ENCODE measurements at regions not wholly inside any gene's neighbourhood (a gene's known extent, or its start where the extent isn't known, plus 50 kb on each side); places are given as distances from the start of the nearest gene placed in this dataset.

- no peak for TF ChIP-seq CTCF (IDR thresholded peaks at IDR 0.05; ENCODE audit: extremely low read depth, insufficient read depth, missing control alignments)
Observed at GRCh38 chr4:24240655-24241054, 343.7 kb downstream of the DHX15 start.

GRCh38 chr4:24237709-24238108 lies 346.6 kb downstream of the DHX15 start:
- TF ChIP-seq CTCF (IDR thresholded peaks at IDR 0.05; ENCODE audit: extremely low read depth, insufficient read depth, missing control alignments) = no peak
- in situ Hi-C loops (cut with MboI; ENCODE audit: low pct_unique_long_range_greater_than_20kb, low sequenced_read_pairs, unreplicated experiment) = no loop called here
- DNase-seq (ENCODE audit: low spot score) = no peak

More at GRCh38 chr4:24240655-24241054, 343.7 kb downstream of the DHX15 start:
- in situ Hi-C loops (cut with MboI; ENCODE audit: low pct_unique_long_range_greater_than_20kb, low sequenced_read_pairs, unreplicated experiment) = no loop called here
- no peak for DNase-seq (ENCODE audit: low spot score)

GRCh38 chr4:24236532-24236931 lies 346.7 kb upstream of the PPARGC1A start:
- DNase-seq (ENCODE audit: low spot score) = no peak
- no peak for TF ChIP-seq CTCF (IDR thresholded peaks at IDR 0.05; ENCODE audit: extremely low read depth, insufficient read depth, missing control alignments)
- in situ Hi-C loops (cut with MboI; ENCODE audit: low pct_unique_long_range_greater_than_20kb, low sequenced_read_pairs, unreplicated experiment) = no loop called here

- in situ Hi-C loops (cut with MboI; ENCODE audit: low pct_unique_long_range_greater_than_20kb, low sequenced_read_pairs, unreplicated experiment) = no loop called here
- no peak for DNase-seq (ENCODE audit: low spot score)
- TF ChIP-seq CTCF (IDR thresholded peaks at IDR 0.05; ENCODE audit: extremely low read depth, insufficient read depth, missing control alignments) = no peak
Observed at GRCh38 chr4:24236120-24236519, 346.3 kb upstream of the PPARGC1A start.

GRCh38 chr4:24235618-24236017 lies 345.8 kb upstream of the PPARGC1A start:
- TF ChIP-seq CTCF (IDR thresholded peaks at IDR 0.05; ENCODE audit: extremely low read depth, insufficient read depth, missing control alignments) = no peak
- DNase-seq (ENCODE audit: low spot score) = no peak
- in situ Hi-C loops (cut with MboI; ENCODE audit: low pct_unique_long_range_greater_than_20kb, low sequenced_read_pairs, unreplicated experiment) = no loop called here

- DNase-seq (ENCODE audit: low spot score) = no peak
- in situ Hi-C loops (cut with MboI; ENCODE audit: low pct_unique_long_range_greater_than_20kb, low sequenced_read_pairs, unreplicated experiment) = no loop called here
- TF ChIP-seq CTCF (IDR thresholded peaks at IDR 0.05; ENCODE audit: extremely low read depth, insufficient read depth, missing control alignments) = no peak
Observed at GRCh38 chr4:24234288-24234848, 344.5 kb upstream of the PPARGC1A start.

GRCh38 chr4:24230955-24231354 lies 341.1 kb upstream of the PPARGC1A start:
- no peak for DNase-seq (ENCODE audit: low spot score)
- in situ Hi-C loops (cut with MboI; ENCODE audit: low pct_unique_long_range_greater_than_20kb, low sequenced_read_pairs, unreplicated experiment) = no loop called here
- no peak for TF ChIP-seq CTCF (IDR thresholded peaks at IDR 0.05; ENCODE audit: extremely low read depth, insufficient read depth, missing control alignments)
